LNCaP clone FGC (cell line): ENCODE measurements at regions not wholly inside any gene's neighbourhood (a gene's known extent, or its start where the extent isn't known, plus 50 kb on each side); places are given as distances from the start of the nearest gene placed in this dataset.
"Not testable (repeated sequence)": the region's sequence is repeated elsewhere in the genome, so short reads cannot be mapped to it uniquely, and the experiment has no call there.

Experiments used
- DNase-seq: peaks from one replicate; pipeline ENCODE4 v3.0.0-alpha.2; 2011; ENCODE audit warnings: low read depth
- H3K4me3 ChIP-seq: 2 replicates; pipeline ENCODE4 v1.5.1; 2011; ENCODE audit warnings: mild to moderate bottlenecking, low read depth, low read length, control low read depth
- TF ChIP-seq, protein P1 (sequence below): IDR thresholded peaks from 2 replicates; pipeline ENCODE4 v1.5.1; 2012; ENCODE audit warnings: mild to moderate bottlenecking; ENCODE audit not compliant: control insufficient read depth, insufficient read depth; ENCODE audit errors: extremely low read depth

DNA sequence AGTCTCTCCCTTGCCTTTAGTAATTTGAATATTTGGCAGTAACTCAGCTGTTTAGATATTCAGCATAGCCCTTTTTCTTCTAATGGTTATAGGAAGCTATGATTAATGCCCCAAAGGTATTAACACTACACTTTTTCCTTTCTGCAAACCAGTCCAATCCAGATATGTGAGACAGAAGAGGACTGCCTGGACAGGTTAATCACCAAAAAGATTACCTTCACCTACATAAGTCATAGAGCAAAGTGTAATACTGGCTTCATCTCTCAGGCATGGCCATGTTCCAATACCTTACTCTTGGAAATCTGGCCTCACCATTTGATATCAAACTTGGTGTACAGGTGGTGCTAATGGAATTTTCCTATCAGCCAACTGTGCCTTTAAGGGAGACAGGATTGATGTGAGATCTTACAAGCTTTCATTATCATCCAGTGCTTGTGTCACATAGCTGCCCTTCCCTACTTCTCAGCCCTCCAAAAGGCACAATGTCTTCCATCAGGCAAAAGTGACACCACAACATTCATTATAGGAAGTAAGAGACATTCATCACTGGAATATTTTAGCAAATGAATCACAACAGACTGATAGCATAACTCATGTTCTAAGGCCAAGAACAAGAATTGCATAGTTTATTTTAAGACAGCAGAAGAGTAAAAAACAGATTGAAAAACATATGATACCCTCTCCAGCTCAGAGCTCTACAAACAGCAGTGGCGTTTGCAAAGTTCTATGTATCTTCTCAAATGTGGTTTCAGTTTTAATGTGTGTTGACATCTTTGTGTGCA, 91.2 kb upstream of the PAM start:
- no peak for DNase-seq
- TF ChIP-seq, protein P1, sequence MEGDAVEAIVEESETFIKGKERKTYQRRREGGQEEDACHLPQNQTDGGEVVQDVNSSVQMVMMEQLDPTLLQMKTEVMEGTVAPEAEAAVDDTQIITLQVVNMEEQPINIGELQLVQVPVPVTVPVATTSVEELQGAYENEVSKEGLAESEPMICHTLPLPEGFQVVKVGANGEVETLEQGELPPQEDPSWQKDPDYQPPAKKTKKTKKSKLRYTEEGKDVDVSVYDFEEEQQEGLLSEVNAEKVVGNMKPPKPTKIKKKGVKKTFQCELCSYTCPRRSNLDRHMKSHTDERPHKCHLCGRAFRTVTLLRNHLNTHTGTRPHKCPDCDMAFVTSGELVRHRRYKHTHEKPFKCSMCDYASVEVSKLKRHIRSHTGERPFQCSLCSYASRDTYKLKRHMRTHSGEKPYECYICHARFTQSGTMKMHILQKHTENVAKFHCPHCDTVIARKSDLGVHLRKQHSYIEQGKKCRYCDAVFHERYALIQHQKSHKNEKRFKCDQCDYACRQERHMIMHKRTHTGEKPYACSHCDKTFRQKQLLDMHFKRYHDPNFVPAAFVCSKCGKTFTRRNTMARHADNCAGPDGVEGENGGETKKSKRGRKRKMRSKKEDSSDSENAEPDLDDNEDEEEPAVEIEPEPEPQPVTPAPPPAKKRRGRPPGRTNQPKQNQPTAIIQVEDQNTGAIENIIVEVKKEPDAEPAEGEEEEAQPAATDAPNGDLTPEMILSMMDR = no peak
- H3K4me3 ChIP-seq = no peak overlapping the region

DNA sequence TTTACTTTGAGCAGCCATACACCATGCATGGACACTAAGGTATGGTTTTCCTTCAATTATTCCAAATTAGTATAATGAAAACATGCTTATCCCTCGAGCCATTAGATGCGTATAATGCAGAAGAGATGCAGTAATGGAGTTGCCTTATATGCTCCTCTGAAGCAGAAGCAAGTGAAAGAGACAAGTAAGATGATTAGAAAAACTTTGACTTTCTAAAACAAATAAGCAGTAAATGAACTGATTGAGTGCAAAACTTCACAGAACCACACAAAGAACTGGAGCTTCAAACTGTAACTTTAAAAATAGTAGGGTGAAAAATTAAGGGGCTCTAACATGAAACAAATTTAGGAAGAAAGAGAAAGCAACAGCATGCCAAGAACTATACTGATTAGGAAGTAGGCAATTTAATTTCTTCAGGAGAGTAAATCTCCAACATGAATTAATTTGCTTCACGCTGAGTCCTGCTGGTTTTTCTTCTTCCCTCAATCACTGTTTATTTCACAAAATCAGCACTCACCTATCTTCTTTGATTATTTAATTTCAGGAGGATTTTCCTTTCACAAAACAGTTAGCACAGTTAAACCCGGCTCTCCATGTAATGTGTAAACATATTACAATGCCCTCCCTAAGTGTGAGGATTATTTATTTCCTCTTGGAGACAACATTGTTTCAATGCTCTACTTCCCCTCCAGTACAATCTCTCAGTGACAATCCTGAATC, 90.3 kb upstream of the PAM start:
- no peak overlapping the region for H3K4me3 ChIP-seq
- TF ChIP-seq, protein P1 = no peak
- DNase-seq = no peak

DNA sequence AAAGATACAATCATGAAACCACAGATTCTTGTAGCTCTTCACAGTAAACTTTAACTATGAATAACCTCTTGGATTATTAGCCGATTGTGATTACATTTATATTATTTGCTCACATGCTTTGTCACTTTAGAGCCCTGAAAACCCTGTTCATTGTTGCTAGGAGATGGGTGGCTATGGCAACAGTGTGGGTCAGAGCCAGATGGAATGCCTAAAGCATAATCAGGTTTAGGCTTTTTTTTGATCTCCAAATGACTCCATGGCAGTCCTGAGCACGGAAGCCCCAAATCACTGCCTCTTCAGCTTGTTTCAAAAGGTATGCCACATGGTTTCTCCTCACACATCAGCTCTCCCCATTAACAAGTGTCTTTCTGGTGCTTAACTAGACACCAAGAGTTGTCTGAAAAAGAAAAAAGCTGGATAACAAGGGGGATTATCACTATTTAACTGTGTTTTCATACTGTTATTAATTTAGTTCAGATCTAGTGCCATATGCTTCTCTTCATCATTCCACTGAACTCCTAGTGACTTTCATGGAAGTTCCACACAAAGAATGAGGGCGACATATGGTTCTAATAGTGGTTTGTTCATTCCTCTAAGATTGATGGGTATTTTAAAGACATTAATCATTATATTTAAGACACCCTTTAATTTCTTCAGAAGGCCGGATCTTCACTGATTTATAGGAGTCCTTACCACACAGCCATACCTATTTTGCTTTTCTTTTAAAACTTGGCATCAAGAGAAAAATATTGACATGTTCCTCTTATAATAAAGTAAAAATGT, 88.8 kb upstream of the PAM start:
- TF ChIP-seq, protein P1 = no peak
- H3K4me3 ChIP-seq = no peak overlapping the region
- peak; percentile 14 for DNase-seq

DNA sequence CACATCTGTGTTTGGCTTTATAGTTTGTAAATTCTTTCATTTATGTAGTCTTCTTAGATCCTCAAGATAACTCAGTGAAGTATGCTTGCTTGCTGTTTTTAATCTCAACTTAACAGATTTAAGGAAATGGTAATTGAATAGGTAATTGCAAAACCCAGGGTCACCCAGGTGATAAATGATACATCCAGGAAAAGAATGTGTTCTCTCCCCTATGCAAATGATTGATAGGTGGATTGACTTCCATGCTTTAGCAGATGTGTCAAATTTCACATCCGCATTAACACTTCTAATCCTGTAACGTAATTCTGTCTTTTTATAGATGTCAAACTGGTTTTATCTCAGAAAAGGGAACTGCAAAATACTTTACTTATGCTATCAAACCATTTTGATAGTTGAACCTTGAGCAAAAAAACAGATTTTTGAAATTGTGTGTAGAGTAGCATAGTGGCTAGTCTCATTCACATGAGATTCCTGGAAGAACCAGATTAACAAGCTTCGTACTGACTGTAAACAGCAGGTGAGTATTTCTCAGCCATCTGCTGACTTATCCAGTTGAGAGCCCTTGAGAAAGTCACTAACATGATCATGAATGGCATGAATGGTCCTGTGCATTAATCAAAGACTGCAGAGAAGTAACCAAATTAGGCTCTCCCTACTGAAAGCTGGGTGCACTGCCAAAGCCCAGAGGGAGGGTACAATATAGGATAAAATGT, 86.7 kb upstream of the PAM start:
- DNase-seq = peak; percentile 25
- no peak overlapping the region for H3K4me3 ChIP-seq
- TF ChIP-seq, protein P1 = no peak

DNA sequence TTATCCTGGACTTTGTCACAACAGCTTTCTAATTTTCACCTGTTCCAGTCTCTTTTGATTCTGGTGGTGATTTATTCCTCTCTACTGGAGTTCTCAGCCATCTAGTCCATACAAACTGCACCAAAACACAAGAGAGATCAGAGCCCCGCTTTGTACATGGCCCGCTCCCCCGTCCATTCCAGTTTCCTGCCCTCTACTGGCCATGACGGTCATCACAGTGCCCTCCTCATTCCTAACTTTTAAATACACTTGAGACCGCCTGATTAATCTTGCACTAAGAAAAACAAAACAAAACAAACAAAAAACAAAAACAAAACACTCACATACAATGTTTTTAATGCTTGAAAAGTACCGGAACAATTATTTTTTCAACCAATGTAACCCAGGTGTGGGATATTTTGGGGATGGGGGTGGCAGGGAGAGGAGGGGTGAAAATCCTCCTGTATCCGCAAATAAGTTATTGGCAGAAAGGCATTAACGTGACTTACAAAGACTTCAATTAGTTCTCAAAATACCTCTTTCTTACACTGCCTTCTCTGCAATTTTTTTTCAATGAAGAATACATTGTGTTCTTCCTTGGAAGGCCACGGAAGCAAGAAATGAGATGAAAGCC, 84.8 kb upstream of the PAM start:
- no peak for DNase-seq
- TF ChIP-seq, protein P1 = peak; percentile 79
- no peak overlapping the region for H3K4me3 ChIP-seq

DNA sequence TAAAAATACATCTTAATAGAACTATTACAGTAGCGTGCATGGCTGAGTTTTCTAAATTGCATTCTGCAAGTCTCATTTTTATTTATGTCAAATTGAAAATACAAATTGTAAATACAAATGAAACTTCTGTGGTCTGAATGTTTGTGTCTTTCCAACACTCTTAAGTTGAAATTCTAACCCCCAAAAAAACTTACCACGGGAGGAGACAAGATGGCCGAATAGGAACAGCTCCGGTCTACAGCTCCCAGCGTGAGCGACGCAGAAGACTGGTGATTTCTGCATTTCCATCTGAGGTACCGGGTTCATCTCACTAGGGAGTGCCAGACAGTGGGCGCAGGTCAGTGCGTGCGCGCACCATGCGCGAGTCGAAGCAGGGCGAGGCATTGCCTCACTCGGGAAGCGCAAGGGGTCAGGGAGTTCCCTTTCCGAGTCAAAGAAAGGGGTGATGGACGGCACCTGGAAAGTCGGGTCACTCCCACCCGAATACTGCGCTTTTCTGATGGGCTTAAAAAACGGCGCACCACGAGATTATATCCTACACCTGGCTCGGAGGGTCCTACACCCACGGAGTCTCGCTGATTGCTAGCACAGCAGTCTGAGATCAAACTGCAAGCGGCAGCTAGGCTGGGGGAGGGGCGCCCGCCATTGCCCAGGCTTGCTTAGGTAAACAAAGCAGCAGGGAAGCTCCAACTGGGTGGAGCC, 83.9 kb upstream of the PAM start:
- H3K4me3 ChIP-seq = not testable (repeated sequence)

More for the DNA sequence above, 83.9 kb upstream of the PAM start:
- DNase-seq = not testable (repeated sequence)
